ENCODE measurements at regions not wholly inside any gene's neighbourhood (a gene's known extent, or its start where the extent isn't known, plus 50 kb on each side); places are given as distances from the start of the nearest gene placed in this dataset.

DNA sequence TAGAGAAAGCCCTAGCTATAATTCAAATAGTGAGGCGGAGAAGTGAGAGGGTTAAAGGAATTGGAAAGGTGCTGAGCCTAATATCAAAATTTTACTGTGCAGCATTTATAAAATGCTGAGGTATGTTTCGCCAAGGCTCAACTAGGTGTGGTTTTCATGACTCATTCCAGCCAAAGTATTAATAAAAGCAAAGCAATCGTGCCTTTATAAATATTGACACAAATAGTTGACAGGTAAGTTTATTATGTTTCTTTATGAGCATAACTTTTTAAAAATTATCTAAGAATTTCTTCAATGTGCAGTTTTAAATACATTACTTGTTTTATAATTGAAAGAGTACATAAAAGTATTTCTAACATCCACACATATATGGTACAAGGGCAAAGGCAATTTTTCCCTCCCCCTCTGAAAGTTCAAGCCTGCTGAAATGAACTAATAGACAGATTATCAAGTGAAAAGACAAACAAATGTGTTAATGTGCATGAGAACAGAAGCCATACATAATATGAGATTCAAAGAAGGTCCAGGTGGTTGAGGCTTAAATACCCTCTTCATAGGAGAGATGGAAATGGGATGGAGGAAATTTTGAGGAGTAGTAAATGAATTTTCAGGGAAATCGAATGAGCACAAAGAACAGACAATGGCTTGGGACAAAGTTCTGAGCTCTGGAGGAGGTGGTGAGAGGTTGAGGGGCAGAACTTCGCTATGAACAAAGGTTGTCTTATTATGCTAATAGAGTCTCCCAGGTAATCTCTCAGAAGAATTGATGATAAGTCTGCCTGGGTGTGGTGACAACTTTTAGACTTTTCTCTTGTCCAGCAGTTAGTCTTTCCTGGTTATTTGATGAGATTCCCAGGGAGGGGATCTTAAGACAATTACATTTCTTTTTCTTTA is 326.5 kb downstream of the BUD13 start:
- H3K27me3 ChIP-seq (ENCODE audit: control insufficient read depth in 4 of 4, insufficient read depth in 4 of 4, low read length in 3 of 4): no peaks in the 10 kb centered on the region
- no peaks in the 10 kb centered on the region for H3K4me1 ChIP-seq (ENCODE audit: control insufficient read depth in 4 of 4, insufficient read depth in 4 of 4, low read length in 3 of 4)
- H3K27ac ChIP-seq (ENCODE audit: low read depth in 1 of 2, low read length in 2 of 2): no peak overlapping the region
- H3K9me3 ChIP-seq (ENCODE audit: control insufficient read depth in 4 of 4, low read length in 3 of 4): peaks cover 0 to 3% (median under 1%) of the 10 kb centered on the region in 4 donors
- TF ChIP-seq HNF4A (conservative IDR thresholded peaks at IDR 0.05) (no peak), RAD21 (IDR thresholded peaks at IDR 0.05) (no peak), SP1 (IDR thresholded peaks at IDR 0.05) (no peak), TAF1 (conservative IDR thresholded peaks at IDR 0.05) (no peak), GABPA (IDR thresholded peaks at IDR 0.05 in 1 of 2, conservative IDR thresholded peaks at IDR 0.05 in 1 of 2) (no peak), FOXA2 (IDR thresholded peaks at IDR 0.05) (no peak), RXRA (IDR thresholded peaks at IDR 0.05) (no peak), EGR1 (IDR thresholded peaks at IDR 0.05; ENCODE audit: low read depth in 2 of 2) (no peak), YY1 (IDR thresholded peaks at IDR 0.05) (no peak), ZBTB33 (IDR thresholded peaks at IDR 0.05) (no peak), HNF4G (IDR thresholded peaks at IDR 0.05) (no peak), JUND (IDR thresholded peaks at IDR 0.05) (no peak)
- H3K9ac ChIP-seq (ENCODE audit: low read depth in 1 of 2, low read length in 2 of 2): no peak overlapping the region
- WGBS: 62% methylated on average over 5 of the region's 5 CpGs
- H3K36me3 ChIP-seq (ENCODE audit: control insufficient read depth in 4 of 4, insufficient read depth in 3 of 4, low read depth in 1 of 4, low read length in 3 of 4): no peaks in the 10 kb centered on the region
- DNase-seq (ENCODE audit: low spot score): no peak
- no peak overlapping the region for H3K4me3 ChIP-seq (ENCODE audit: low read depth in 1 of 3, low read length in 3 of 3)

GRCh38 chr11:116445108-116446047 is 327.4 kb downstream of the BUD13 start:
- no peak for TF ChIP-seq EGR1 (IDR thresholded peaks at IDR 0.05; ENCODE audit: low read depth in 2 of 2)
- TF ChIP-seq CTCF (IDR thresholded peaks at IDR 0.05; ENCODE audit: low read depth, low read length, missing input control): no peak
- TF ChIP-seq FOXA1 (IDR thresholded peaks at IDR 0.05): no peak
- no peak for TF ChIP-seq ATF3 (IDR thresholded peaks at IDR 0.05)
- no peak for TF ChIP-seq SP1 (IDR thresholded peaks at IDR 0.05)
- no peak for TF ChIP-seq JUND (IDR thresholded peaks at IDR 0.05)
- no peak for TF ChIP-seq TAF1 (conservative IDR thresholded peaks at IDR 0.05)
- TF ChIP-seq RXRA (IDR thresholded peaks at IDR 0.05): no peak
- no peak for TF ChIP-seq GABPA (IDR thresholded peaks at IDR 0.05 in 1 of 2, conservative IDR thresholded peaks at IDR 0.05 in 1 of 2)
- no peak for TF ChIP-seq FOXA2 (IDR thresholded peaks at IDR 0.05)
- TF ChIP-seq HNF4A (conservative IDR thresholded peaks at IDR 0.05): no peak
- no peak for TF ChIP-seq REST (IDR thresholded peaks at IDR 0.05)
- TF ChIP-seq NR2F2 (IDR thresholded peaks at IDR 0.05): no peak
- no peak for TF ChIP-seq YY1 (IDR thresholded peaks at IDR 0.05)
- TF ChIP-seq, protein P1, sequence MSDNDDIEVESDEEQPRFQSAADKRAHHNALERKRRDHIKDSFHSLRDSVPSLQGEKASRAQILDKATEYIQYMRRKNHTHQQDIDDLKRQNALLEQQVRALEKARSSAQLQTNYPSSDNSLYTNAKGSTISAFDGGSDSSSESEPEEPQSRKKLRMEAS (IDR thresholded peaks at IDR 0.05): no peak
- no peak for TF ChIP-seq HNF4G (IDR thresholded peaks at IDR 0.05)
- TF ChIP-seq RAD21 (IDR thresholded peaks at IDR 0.05): no peak
- no peak for TF ChIP-seq ZBTB33 (IDR thresholded peaks at IDR 0.05)
- 78% methylated on average over 6 of the region's 6 CpGs for WGBS
- Histone ChIP-seq H3K27ac (ENCODE audit: low read depth in 1 of 2, low read length in 2 of 2) (no peak overlapping the region), H3K4me3 (ENCODE audit: low read depth in 1 of 3, low read length in 3 of 3) (no peak overlapping the region), H3K27me3 (ENCODE audit: control insufficient read depth in 4 of 4, insufficient read depth in 4 of 4, low read length in 3 of 4) (no peaks in the 10 kb centered on the region), H3K36me3 (ENCODE audit: control insufficient read depth in 4 of 4, insufficient read depth in 3 of 4, low read depth in 1 of 4, low read length in 3 of 4) (no peaks in the 10 kb centered on the region), H3K4me1 (ENCODE audit: control insufficient read depth in 4 of 4, insufficient read depth in 4 of 4, low read length in 3 of 4) (no peaks in the 10 kb centered on the region), H3K9me3 (ENCODE audit: control insufficient read depth in 4 of 4, low read length in 3 of 4) (peaks cover 0 to 3% (median 0%) of the 10 kb centered on the region in 4 donors), H3K9ac (ENCODE audit: low read depth in 1 of 2, low read length in 2 of 2) (no peak overlapping the region)
- no peak for DNase-seq (ENCODE audit: low spot score)
